Right atrium auricular region (tissue), 2 donors: ENCODE measurements at regions not wholly inside any gene's neighbourhood (a gene's known extent, or its start where the extent isn't known, plus 50 kb on each side); places are given as distances from the start of the nearest gene placed in this dataset.

Source experiments
- DNase-seq: peaks from one replicate; pipeline ENCODE4 v3.0.0-alpha.2; 2019; ENCODE audit warnings: low spot score
- H3K27ac ChIP-seq, 2 donors: fragments of 200-600 bp; sonication (generic); 1 replicate in 1 of 2; 2 replicates in 1 of 2; pipeline ENCODE4 v1.5.1; 2016 to 2019
- H3K27me3 ChIP-seq, 2 donors: fragments of 200-600 bp; sonication (generic); one replicate each; pipeline versions ENCODE4 v1.5.1 to v1.6.0; 2017 to 2019
- H3K36me3 ChIP-seq: fragments of 200-600 bp; sonication (generic); one replicate; pipeline ENCODE4 v1.5.1; 2016
- H3K4me1 ChIP-seq, 2 donors: fragments of 200-600 bp; sonication (generic); one replicate each; pipeline versions ENCODE4 v1.5.1 to v1.6.0; 2017 to 2019
- H3K4me3 ChIP-seq, 2 donors: fragments of 200-600 bp; sonication (generic); 1 replicate in 1 of 2; 2 replicates in 1 of 2; pipeline ENCODE4 v1.5.1; 2017 to 2019; ENCODE audit warnings: mild to moderate bottlenecking in 1 of 2, moderate library complexity in 1 of 2
- H3K9me3 ChIP-seq, 2 donors: fragments of 200-600 bp; sonication (generic); one replicate each; pipeline ENCODE4 v1.5.1; 2019
- TF ChIP-seq, protein P1 (sequence below), 2 donors: fragments of 200-600 bp; sonication (generic); IDR thresholded peaks; one replicate each; pipeline ENCODE4 v1.5.1; 2019; ENCODE audit warnings: antibody characterized with exemption in 2 of 2

GRCh38 chr18:46320928-46321711, 216.9 kb downstream of the HAUS1 start:
- Histone ChIP-seq H3K27ac (no peak overlapping the region), H3K4me1 (no peaks in the 10 kb centered on the region), H3K27me3 (no peaks in the 10 kb centered on the region), H3K9me3 (no peaks in the 10 kb centered on the region), H3K36me3 (no peaks in the 10 kb centered on the region), H3K4me3 (no peak overlapping the region)
- DNase-seq, result no peak
- TF ChIP-seq, protein P1, sequence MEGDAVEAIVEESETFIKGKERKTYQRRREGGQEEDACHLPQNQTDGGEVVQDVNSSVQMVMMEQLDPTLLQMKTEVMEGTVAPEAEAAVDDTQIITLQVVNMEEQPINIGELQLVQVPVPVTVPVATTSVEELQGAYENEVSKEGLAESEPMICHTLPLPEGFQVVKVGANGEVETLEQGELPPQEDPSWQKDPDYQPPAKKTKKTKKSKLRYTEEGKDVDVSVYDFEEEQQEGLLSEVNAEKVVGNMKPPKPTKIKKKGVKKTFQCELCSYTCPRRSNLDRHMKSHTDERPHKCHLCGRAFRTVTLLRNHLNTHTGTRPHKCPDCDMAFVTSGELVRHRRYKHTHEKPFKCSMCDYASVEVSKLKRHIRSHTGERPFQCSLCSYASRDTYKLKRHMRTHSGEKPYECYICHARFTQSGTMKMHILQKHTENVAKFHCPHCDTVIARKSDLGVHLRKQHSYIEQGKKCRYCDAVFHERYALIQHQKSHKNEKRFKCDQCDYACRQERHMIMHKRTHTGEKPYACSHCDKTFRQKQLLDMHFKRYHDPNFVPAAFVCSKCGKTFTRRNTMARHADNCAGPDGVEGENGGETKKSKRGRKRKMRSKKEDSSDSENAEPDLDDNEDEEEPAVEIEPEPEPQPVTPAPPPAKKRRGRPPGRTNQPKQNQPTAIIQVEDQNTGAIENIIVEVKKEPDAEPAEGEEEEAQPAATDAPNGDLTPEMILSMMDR (IDR thresholded peaks at IDR 0.05), result no peak

GRCh38 chr18:46321955-46322354, 217.8 kb downstream of the HAUS1 start:
- Histone ChIP-seq H3K4me1 (no peaks in the 10 kb centered on the region), H3K27me3 (no peaks in the 10 kb centered on the region), H3K36me3 (no peaks in the 10 kb centered on the region), H3K27ac (no peak overlapping the region), H3K9me3 (no peaks in the 10 kb centered on the region), H3K4me3 (no peak overlapping the region)
- TF ChIP-seq, protein P1 (IDR thresholded peaks at IDR 0.05), result no peak
- no peak for DNase-seq

GRCh38 chr18:46322411-46322891, 218.3 kb downstream of the HAUS1 start:
- Histone ChIP-seq H3K27ac (no peak overlapping the region), H3K36me3 (no peaks in the 10 kb centered on the region), H3K4me3 (no peak overlapping the region), H3K4me1 (no peaks in the 10 kb centered on the region), H3K27me3 (no peaks in the 10 kb centered on the region), H3K9me3 (no peaks in the 10 kb centered on the region)
- TF ChIP-seq, protein P1 (IDR thresholded peaks at IDR 0.05), result no peak
- DNase-seq, result no peak

DNA sequence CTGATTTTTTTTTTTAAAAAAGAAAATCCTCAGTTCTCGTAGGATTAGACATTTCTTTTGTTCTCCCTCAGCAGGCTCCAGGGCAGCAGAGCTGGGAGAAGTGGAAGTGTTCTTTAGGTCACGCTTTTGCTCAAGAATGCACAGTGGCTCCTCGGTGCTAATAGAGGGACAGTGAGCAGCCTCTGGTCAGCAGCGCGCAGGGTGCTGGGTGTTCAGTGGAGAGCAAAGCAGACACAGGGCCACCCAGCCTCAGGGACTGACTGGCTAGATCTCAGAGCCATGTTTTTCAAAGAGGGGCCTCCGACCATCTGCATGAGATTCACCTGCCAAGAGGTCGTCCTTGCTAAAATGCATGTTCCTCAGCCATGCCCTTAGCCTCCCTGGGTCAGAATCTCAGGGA, 218.8 kb downstream of the HAUS1 start:
- Histone ChIP-seq H3K4me3 (no peak overlapping the region), H3K36me3 (no peaks in the 10 kb centered on the region), H3K9me3 (no peaks in the 10 kb centered on the region), H3K4me1 (no peaks in the 10 kb centered on the region), H3K27ac (no peak overlapping the region), H3K27me3 (no peaks in the 10 kb centered on the region)
- TF ChIP-seq, protein P1 (IDR thresholded peaks at IDR 0.05), result no peak
- DNase-seq, result no peak

- H3K9me3 ChIP-seq, result no peaks in the 10 kb centered on the region
- DNase-seq, result no peak
- TF ChIP-seq, protein P1 (IDR thresholded peaks at IDR 0.05), result no peak
- no peaks in the 10 kb centered on the region for H3K4me1 ChIP-seq
- H3K36me3 ChIP-seq, result no peaks in the 10 kb centered on the region
- H3K4me3 ChIP-seq, result no peak overlapping the region
- no peak overlapping the region for H3K27ac ChIP-seq
- no peaks in the 10 kb centered on the region for H3K27me3 ChIP-seq
These were observed 220.1 kb downstream of the HAUS1 start for GRCh38 chr18:46324087-46324955.
